T-helper 17 cell (primary cell): ENCODE measurements at regions not wholly inside any gene's neighbourhood (a gene's known extent, or its start where the extent isn't known, plus 50 kb on each side); places are given as distances from the start of the nearest gene placed in this dataset.

Source experiments
- ATAC-seq: fragments of 150-1000 bp; cut with Tn5 transposase; 2 replicates; pipeline ENCODE4 v1.10.0; 2021; ENCODE audit warnings: mild to moderate bottlenecking, moderate library complexity
- DNase-seq, 3 donors: peaks; one replicate each; pipeline versions ENCODE4 v3.0.0 to v3.0.0-alpha.2; 2020 to 2021
- H3K9me3 ChIP-seq: one replicate; pipeline ENCODE4 v1.7.0; 2013; ENCODE audit warnings: low read length, mild to moderate bottlenecking; ENCODE audit not compliant: control insufficient read depth, poor library complexity, severe bottlenecking
- H3K27ac Mint-ChIP-seq: one replicate; pipeline ENCODE4 v1.8.0; 2022; ENCODE audit warnings: mild to moderate bottlenecking, moderate library complexity, mixed read lengths
- H3K27me3 Mint-ChIP-seq: one replicate; pipeline ENCODE4 v1.8.0; 2022; ENCODE audit warnings: mixed read lengths
- H3K36me3 Mint-ChIP-seq: one replicate; pipeline ENCODE4 v1.8.0; 2022; ENCODE audit warnings: low read depth, mixed read lengths
- H3K4me1 Mint-ChIP-seq: one replicate; pipeline ENCODE4 v1.8.0; 2022; ENCODE audit warnings: mild to moderate bottlenecking, mixed read lengths
- H3K4me3 Mint-ChIP-seq: one replicate; pipeline ENCODE4 v1.8.0; 2022; ENCODE audit warnings: mild to moderate bottlenecking, moderate library complexity, mixed read lengths

- no peak overlapping the region for H3K4me3 Mint-ChIP-seq
- ATAC-seq (no peak), DNase-seq (no peak)
- no peak overlapping the region for H3K27ac Mint-ChIP-seq
- no peaks in the 10 kb centered on the region for H3K36me3 Mint-ChIP-seq
- H3K9me3 ChIP-seq = no peaks in the 10 kb centered on the region
- H3K27me3 Mint-ChIP-seq = peaks cover 30% of the 10 kb centered on the region
- no peaks in the 10 kb centered on the region for H3K4me1 Mint-ChIP-seq
Measured at GRCh38 chr9:86521322-86521721, 167.1 kb upstream of the TUT7 start.

DNA sequence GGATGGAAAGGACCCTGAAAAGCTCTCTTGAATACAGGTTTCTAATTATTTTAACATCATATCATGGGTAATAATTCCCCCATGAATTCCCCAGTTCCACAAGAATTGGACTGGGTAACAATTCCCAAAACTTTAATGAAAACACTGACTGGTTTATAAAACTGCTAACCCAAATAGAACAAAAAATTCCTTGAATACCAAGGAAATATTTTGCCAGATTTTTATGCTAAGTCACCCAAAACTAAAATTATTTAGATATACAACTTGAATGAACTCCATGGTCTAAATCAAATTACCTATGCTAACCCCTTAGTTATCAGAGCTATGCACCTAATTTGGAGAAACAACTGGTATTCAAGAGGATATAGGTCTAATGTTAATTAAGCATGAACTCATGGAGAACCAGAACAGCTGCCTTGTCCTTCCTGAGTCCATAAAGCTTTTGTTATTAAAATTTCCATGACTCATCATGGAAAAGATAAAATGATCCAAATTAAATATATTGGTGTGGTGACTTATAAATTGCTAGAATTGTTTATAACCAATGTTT is 164.9 kb upstream of the TUT7 start:
- no peak for ATAC-seq
- no peak for DNase-seq

DNA sequence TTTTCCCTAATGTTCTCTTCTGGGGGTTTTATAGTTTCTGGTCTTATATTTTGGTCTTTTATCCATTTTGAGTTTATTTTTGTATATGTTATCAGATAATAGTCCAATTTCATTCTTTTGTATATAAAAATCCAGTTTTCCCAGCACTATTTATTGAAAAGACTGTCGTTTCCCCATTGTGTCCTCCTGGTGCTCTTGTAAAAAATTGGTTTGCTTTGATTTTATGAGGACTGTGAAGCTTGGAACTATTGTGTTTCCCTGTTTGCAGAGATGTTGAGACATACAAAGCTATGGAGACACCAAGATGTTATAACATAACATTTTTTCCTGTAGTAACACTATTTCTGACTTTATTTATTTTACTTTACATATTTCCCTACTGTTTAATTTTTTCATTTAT is 163.3 kb upstream of the TUT7 start:
- H3K4me1 Mint-ChIP-seq = no peaks in the 10 kb centered on the region
- no peak for ATAC-seq
- H3K27ac Mint-ChIP-seq = no peak overlapping the region
- no peak for DNase-seq
- H3K4me3 Mint-ChIP-seq = no peak overlapping the region
- no peaks in the 10 kb centered on the region for H3K36me3 Mint-ChIP-seq
- H3K27me3 Mint-ChIP-seq = peaks cover 29% of the 10 kb centered on the region
- no peaks in the 10 kb centered on the region for H3K9me3 ChIP-seq

More for the DNA sequence above, 164.9 kb upstream of the TUT7 start:
- Mint-ChIP-seq H3K27me3 (peaks cover 24% of the 10 kb centered on the region), H3K27ac (no peak overlapping the region), H3K4me3 (no peak overlapping the region), H3K36me3 (no peaks in the 10 kb centered on the region), H3K4me1 (no peaks in the 10 kb centered on the region)
- no peaks in the 10 kb centered on the region for H3K9me3 ChIP-seq

DNA sequence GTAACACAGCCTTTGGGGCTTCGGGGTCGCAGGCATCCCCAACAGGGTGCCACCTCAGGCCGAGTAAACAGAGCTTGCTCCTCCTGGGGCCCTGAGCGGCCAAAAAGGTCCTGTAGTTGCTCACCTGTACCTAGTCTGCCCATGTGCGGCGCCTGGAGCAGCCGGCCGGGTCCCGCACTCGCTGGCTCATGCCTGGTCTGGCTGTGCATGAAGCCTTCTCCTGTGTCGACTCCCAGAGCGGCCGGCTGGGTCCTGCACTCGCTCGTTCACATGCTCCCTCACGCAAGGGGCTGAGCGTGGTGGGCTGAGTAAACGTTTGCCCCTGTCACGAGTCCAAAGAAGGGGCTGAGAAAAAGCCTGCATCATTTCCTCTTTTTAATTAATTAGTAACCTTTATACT is 162.4 kb upstream of the TUT7 start:
- Mint-ChIP-seq H3K27ac (no peak overlapping the region), H3K4me1 (no peaks in the 10 kb centered on the region)

DNA sequence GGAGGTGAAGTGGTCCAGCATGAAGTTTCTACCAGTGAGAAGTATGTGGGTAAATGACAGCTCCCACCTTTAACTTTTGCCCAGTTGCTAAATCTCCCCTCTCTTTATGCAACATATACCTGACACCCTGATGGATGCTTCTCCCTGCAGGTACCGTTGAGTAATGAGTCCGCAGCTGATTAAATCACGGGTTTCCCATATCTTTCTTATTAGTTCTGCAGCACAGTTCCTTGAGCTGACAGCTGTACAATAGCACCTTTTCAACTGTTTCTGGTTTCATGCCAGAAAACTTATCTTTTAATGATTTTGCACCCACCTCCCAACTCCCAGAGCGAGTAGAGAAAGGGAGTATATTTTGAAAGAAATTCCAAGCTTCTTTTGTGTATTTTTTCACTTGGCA is 161.0 kb upstream of the TUT7 start:
- no peak for DNase-seq
- no peak overlapping the region for H3K27ac Mint-ChIP-seq
- no peaks in the 10 kb centered on the region for H3K9me3 ChIP-seq
- H3K4me1 Mint-ChIP-seq = no peaks in the 10 kb centered on the region
- no peaks in the 10 kb centered on the region for H3K36me3 Mint-ChIP-seq
- peaks cover 19% of the 10 kb centered on the region for H3K27me3 Mint-ChIP-seq
- no peak for ATAC-seq
- no peak overlapping the region for H3K4me3 Mint-ChIP-seq

More for the DNA sequence above, 162.4 kb upstream of the TUT7 start:
- no peak for ATAC-seq
- no peaks in the 10 kb centered on the region for H3K9me3 ChIP-seq
- DNase-seq = no peak
- H3K4me3 Mint-ChIP-seq = no peak overlapping the region
- H3K27me3 Mint-ChIP-seq = peaks cover 26% of the 10 kb centered on the region
- no peaks in the 10 kb centered on the region for H3K36me3 Mint-ChIP-seq

GRCh38 chr9:86513429-86513828 is 159.2 kb upstream of the TUT7 start:
- no peaks in the 10 kb centered on the region for H3K4me1 Mint-ChIP-seq
- H3K9me3 ChIP-seq = no peaks in the 10 kb centered on the region
- H3K4me3 Mint-ChIP-seq = no peak overlapping the region
- no peak overlapping the region for H3K27ac Mint-ChIP-seq
- no peaks in the 10 kb centered on the region for H3K36me3 Mint-ChIP-seq
- peaks cover 19% of the 10 kb centered on the region for H3K27me3 Mint-ChIP-seq
- no peak for ATAC-seq
- DNase-seq = no peak

DNA sequence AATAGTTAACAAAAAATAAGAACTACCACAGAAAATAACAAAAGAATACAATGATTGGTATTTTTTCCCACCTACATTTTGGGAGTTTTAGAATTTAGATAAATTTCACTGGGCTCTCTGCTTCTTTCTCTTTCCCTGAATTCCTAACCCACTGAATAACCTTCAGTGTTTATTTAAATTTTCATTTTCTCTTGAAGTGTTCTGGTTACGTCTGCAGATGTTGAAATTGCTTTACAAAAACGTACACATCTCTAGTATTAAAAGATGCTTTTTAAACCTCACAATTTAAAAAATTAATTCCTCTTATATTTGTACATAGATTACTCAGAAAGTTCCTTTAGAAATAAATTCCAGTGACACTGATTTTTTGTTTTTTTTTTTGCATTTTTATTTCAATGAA is 158.7 kb upstream of the TUT7 start:
- no peaks in the 10 kb centered on the region for H3K9me3 ChIP-seq
- ATAC-seq (no peak), DNase-seq (no peak)
- H3K36me3 Mint-ChIP-seq = no peaks in the 10 kb centered on the region
- H3K27ac Mint-ChIP-seq = no peak overlapping the region
- H3K27me3 Mint-ChIP-seq = peaks cover 20% of the 10 kb centered on the region
- no peak overlapping the region for H3K4me3 Mint-ChIP-seq
- no peaks in the 10 kb centered on the region for H3K4me1 Mint-ChIP-seq

DNA sequence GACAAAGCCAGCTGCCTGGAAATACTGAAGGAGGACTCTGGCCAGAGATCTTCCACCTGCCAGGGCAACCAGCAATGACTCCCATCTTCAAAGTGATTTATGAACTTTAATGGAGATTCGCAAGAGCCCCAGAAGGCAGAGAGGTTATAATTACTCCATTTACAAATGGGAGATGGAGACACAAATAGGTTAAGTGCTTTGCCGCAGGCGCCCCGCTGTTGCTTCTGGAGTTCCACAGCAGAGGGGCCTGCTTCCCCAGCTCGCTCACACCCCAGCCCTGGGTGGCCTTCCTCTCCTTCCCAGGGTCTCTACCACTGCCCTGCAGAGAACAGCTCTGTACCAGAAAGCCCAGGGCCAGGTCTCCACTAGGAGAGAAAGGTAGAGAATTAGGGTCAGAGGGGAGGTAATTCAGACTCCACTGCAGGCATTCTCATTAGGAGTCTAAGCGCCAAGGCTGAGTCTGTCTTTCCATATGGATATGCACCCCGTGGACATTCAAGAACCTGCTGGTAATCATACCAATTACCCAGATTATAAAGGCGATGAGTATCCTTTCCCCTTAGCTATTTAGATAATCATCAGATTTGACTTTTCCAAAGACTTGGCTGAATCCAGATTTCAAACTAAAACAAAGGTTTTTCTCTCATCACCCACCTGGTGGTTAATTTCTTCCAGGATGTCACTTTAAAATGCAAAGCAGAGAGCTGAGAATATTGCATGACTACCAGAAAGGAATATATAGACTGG is 157.6 kb upstream of the TUT7 start:
- no peaks in the 10 kb centered on the region for H3K36me3 Mint-ChIP-seq
- no peaks in the 10 kb centered on the region for H3K4me1 Mint-ChIP-seq
- peaks cover 25% of the 10 kb centered on the region for H3K27me3 Mint-ChIP-seq
- no peak overlapping the region for H3K4me3 Mint-ChIP-seq
- no peaks in the 10 kb centered on the region for H3K9me3 ChIP-seq
- DNase-seq = no peak
- H3K27ac Mint-ChIP-seq = no peak overlapping the region
- ATAC-seq = no peak

- no peak for DNase-seq
- no peaks in the 10 kb centered on the region for H3K9me3 ChIP-seq
- no peak overlapping the region for H3K27ac Mint-ChIP-seq
- H3K4me1 Mint-ChIP-seq = no peaks in the 10 kb centered on the region
- peaks cover 17% of the 10 kb centered on the region for H3K27me3 Mint-ChIP-seq
- no peak for ATAC-seq
- no peaks in the 10 kb centered on the region for H3K36me3 Mint-ChIP-seq
- H3K4me3 Mint-ChIP-seq = no peak overlapping the region
Measured at GRCh38 chr9:86508208-86508903, 154.1 kb upstream of the TUT7 start.

- no peak for ATAC-seq
- Mint-ChIP-seq H3K4me3 (no peak overlapping the region), H3K27ac (no peak overlapping the region), H3K36me3 (no peaks in the 10 kb centered on the region), H3K4me1 (no peaks in the 10 kb centered on the region), H3K27me3 (peaks cover 26% of the 10 kb centered on the region)
- H3K9me3 ChIP-seq = no peaks in the 10 kb centered on the region
- no peak for DNase-seq
Measured at GRCh38 chr9:86507212-86507630, 153.0 kb upstream of the TUT7 start.

- Mint-ChIP-seq H3K27me3 (peaks cover 56% of the 10 kb centered on the region), H3K4me1 (no peaks in the 10 kb centered on the region), H3K36me3 (no peaks in the 10 kb centered on the region), H3K27ac (no peak overlapping the region), H3K4me3 (no peak overlapping the region)
- no peak for ATAC-seq
- no peaks in the 10 kb centered on the region for H3K9me3 ChIP-seq
- no peak for DNase-seq
Measured at GRCh38 chr9:86503942-86504341, 149.7 kb upstream of the TUT7 start.

- no peak overlapping the region for H3K27ac Mint-ChIP-seq
- DNase-seq (no peak), ATAC-seq (no peak)
- H3K9me3 ChIP-seq = no peaks in the 10 kb centered on the region
- no peak overlapping the region for H3K4me3 Mint-ChIP-seq
- H3K27me3 Mint-ChIP-seq = peaks cover 62% of the 10 kb centered on the region
- H3K4me1 Mint-ChIP-seq = no peaks in the 10 kb centered on the region
- no peaks in the 10 kb centered on the region for H3K36me3 Mint-ChIP-seq
Measured at GRCh38 chr9:86503314-86503713, 149.1 kb upstream of the TUT7 start.

GRCh38 chr9:86500667-86501435 is 146.6 kb upstream of the TUT7 start:
- no peak overlapping the region for H3K4me3 Mint-ChIP-seq
- no peak for DNase-seq
- peaks cover 65% of the 10 kb centered on the region for H3K27me3 Mint-ChIP-seq
- H3K36me3 Mint-ChIP-seq = no peaks in the 10 kb centered on the region
- no peak for ATAC-seq
- no peaks in the 10 kb centered on the region for H3K9me3 ChIP-seq
- H3K4me1 Mint-ChIP-seq = no peaks in the 10 kb centered on the region
- no peak overlapping the region for H3K27ac Mint-ChIP-seq
